B cell (primary cell): ENCODE measurements at regions not wholly inside any gene's neighbourhood (a gene's known extent, or its start where the extent isn't known, plus 50 kb on each side); places are given as distances from the start of the nearest gene placed in this dataset.

ENCODE experiments used
- ATAC-seq: fragments of 200-7000 bp; cut with Tn5 transposase; one replicate; pipeline ENCODE4 v1.10.0; 2021; ENCODE audit warnings: low read depth, mild to moderate bottlenecking, moderate number of reproducible peaks, moderate library complexity
- CTCF ChIA-PET: fragments of 350-600 bp; sonication (Branson Sonifier 250); formaldehyde crosslinking; loops from one replicate; lab custom pipeline; 2021; ENCODE audit warnings: antibody characterized with exemption, inconsistent platforms; lab: Charles Lee
- POLR2A ChIA-PET: fragments of 350-600 bp; sonication (Branson Sonifier 250); formaldehyde crosslinking; loops from one replicate; lab custom pipeline; 2021; ENCODE audit warnings: antibody characterized with exemption; lab: Charles Lee
- DNase-seq: peaks from one replicate; pipeline ENCODE4 v3.0.0; 2013
- H2AFZ ChIP-seq: 2 replicates; pipeline ENCODE4 v1.6.1; 2012; ENCODE audit warnings: mild to moderate bottlenecking, low read depth, low read length; ENCODE audit not compliant: insufficient read depth, poor library complexity, severe bottlenecking
- H3K27ac ChIP-seq, 2 donors: 1 replicate in 1 of 2; 2 replicates in 1 of 2; pipeline ENCODE4 v1.5.1; 2012 to 2013; ENCODE audit warnings: low read length in 2 of 2, mild to moderate bottlenecking in 2 of 2, moderate library complexity in 1 of 2
- H3K27me3 ChIP-seq, 4 experiments: fragments of 200-600 bp in 1 of 4; sonication (generic) in 1 of 4; replicated peaks in 1 of 4; 1 replicate in 2 of 4; 2 replicates in 2 of 4; pipeline versions ENCODE4 v1.6.1 to v1.7.0; 2013 to 2016; ENCODE audit warnings: low read length in 3 of 4, mild to moderate bottlenecking in 2 of 4, mixed read lengths in 1 of 4, moderate library complexity in 1 of 4; ENCODE audit not compliant: insufficient read depth in 4 of 4, control insufficient read depth in 3 of 4; ENCODE audit errors: control extremely low read depth in 1 of 4
- H3K36me3 ChIP-seq, 2 experiments: replicated peaks in 1 of 2; 1 replicate in 1 of 2; 2 replicates in 1 of 2; pipeline versions ENCODE4 v1.6.1 to v1.7.1; 2013; ENCODE audit warnings: low read length in 1 of 2; ENCODE audit not compliant: insufficient read depth in 2 of 2, control insufficient read depth in 1 of 2; ENCODE audit errors: control extremely low read depth in 1 of 2, extremely low read depth in 1 of 2
- H3K4me1 ChIP-seq, 2 donors: fragments of 200-600 bp in 1 of 2; sonication (generic) in 1 of 2; 1 replicate in 1 of 2; 2 replicates in 1 of 2; pipeline versions ENCODE4 v1.5.1 to v1.6.1; 2013 to 2017; ENCODE audit warnings: low read length in 2 of 2; ENCODE audit not compliant: control insufficient read depth in 2 of 2, insufficient read depth in 2 of 2
- H3K4me2 ChIP-seq: replicated peaks from 2 replicates; pipeline ENCODE3; 2012; ENCODE audit warnings: mild to moderate bottlenecking, low read depth, low read length; ENCODE audit not compliant: poor library complexity, severe bottlenecking
- H3K4me3 ChIP-seq, 5 experiments: fragments of 200-600 bp in 1 of 5; sonication (generic) in 1 of 5; 1 replicate in 3 of 5; 2 replicates in 2 of 5; pipeline versions ENCODE4 v1.5.1 to v1.7.0; 2011 to 2016; ENCODE audit warnings: low read length in 4 of 5, mild to moderate bottlenecking in 4 of 5, low read depth in 2 of 5, control low read depth in 1 of 5, moderate library complexity in 1 of 5; ENCODE audit not compliant: insufficient read depth in 1 of 5; ENCODE audit errors: control extremely low read depth in 1 of 5, extremely low read depth in 1 of 5
- H3K79me2 ChIP-seq: fragments of 200-600 bp; sonication (generic); one replicate; pipeline ENCODE4 v1.6.0; 2016; ENCODE audit warnings: low read length; ENCODE audit not compliant: control insufficient read depth, insufficient read depth
- H3K9ac ChIP-seq: fragments of 200-600 bp; sonication (generic); 2 replicates; pipeline ENCODE4 v1.6.1; 2017; ENCODE audit warnings: mild to moderate bottlenecking, low read length, moderate library complexity
- H3K9me3 ChIP-seq, 3 donors: one replicate each; pipeline versions ENCODE4 v1.6.1 to v1.7.1; 2013; ENCODE audit warnings: low read length in 2 of 3; ENCODE audit not compliant: control insufficient read depth in 2 of 3, insufficient read depth in 1 of 3; ENCODE audit errors: control extremely low read depth in 1 of 3
- H4K20me1 ChIP-seq: 2 replicates; pipeline ENCODE4 v1.6.0; 2012; ENCODE audit warnings: mild to moderate bottlenecking, low read length; ENCODE audit not compliant: insufficient read depth, control insufficient read depth, poor library complexity, severe bottlenecking
- H3K27ac Mint-ChIP-seq: one replicate; pipeline ENCODE4 v1.8.0; 2021; ENCODE audit warnings: mixed read lengths
- H3K27me3 Mint-ChIP-seq: one replicate; pipeline ENCODE4 v1.8.0; 2021; ENCODE audit warnings: mixed read lengths
- H3K4me1 Mint-ChIP-seq: one replicate; pipeline ENCODE4 v1.8.0; 2021; ENCODE audit warnings: mixed read lengths
- H3K4me3 Mint-ChIP-seq: one replicate; pipeline ENCODE4 v1.8.0; 2021; ENCODE audit warnings: mixed read lengths
- H3K9me3 Mint-ChIP-seq: one replicate; pipeline ENCODE4 v1.8.0; 2022; ENCODE audit warnings: mixed read lengths; ENCODE audit not compliant: insufficient read depth
- EZH2 ChIP-seq: IDR thresholded peaks from 2 replicates; pipeline ENCODE4 v1.6.1; 2012; ENCODE audit warnings: borderline replicate concordance, low read depth, mild to moderate bottlenecking, moderate library complexity, low read length; ENCODE audit not compliant: insufficient read depth, poor library complexity, severe bottlenecking
- WGBS: methylation state at CpG from one replicate; pipeline ENCODE4 v1.1.5; 2013; ENCODE audit warnings: missing lambda C conversion rate; ENCODE audit not compliant: insufficient coverage; 5-methylcytosine and 5-hydroxymethylcytosine counted together
- intact Hi-C: fragments of 100-400 bp; cut with micrococcal nuclease; formaldehyde crosslinking; loops from one replicate; pipeline ENCODE4 v1.10.0; 2022
- TF ChIP-seq, protein P1 (sequence below): fragments of 200-600 bp; IDR thresholded peaks from one replicate; pipeline ENCODE4 v1.8.0; 2022; ENCODE audit warnings: antibody characterized with exemption, mild to moderate bottlenecking

DNA sequence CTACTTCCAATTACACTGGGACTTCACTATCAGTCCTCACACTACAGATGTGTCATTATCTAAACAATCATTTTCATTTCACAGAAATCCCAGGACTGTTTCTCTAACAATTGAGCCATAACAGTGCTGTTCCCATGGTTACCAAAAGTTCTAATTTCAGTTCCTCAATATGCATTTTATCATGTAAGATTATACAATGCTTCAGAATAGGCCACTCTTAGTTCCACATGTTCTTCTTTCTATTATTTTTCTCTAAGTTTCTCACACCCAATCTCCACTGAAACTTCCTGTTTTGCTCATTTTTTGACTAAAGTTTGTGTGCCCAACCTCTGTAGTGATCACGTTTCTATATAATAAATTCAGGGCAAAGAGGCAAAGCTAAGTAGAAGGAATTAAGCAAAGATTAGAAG is 185.8 kb downstream of the DUSP6 start:
- H3K4me3 Mint-ChIP-seq: peak overlapping the region; percentile 67
- no peaks in the 10 kb centered on the region for H3K27me3 ChIP-seq
- ChIA-PET CTCF (no interaction called here), POLR2A (no interaction called here)
- peak; percentile 93 for DNase-seq
- no CpG with 5 or more reads among the region's 1 CpG for WGBS
- peak overlapping the region; percentile 90 for H3K27ac Mint-ChIP-seq
- intact Hi-C loops: loop anchor here (1.0 to 2.0 kb wide), 3 partner anchors 180 to 358 kb away; partner anchors contain the start of genes DUSP6 and GALNT4
- no peaks in the 10 kb centered on the region for H4K20me1 ChIP-seq
- H3K9me3 Mint-ChIP-seq: no peaks in the 10 kb centered on the region
- peak overlapping the region; percentile 44 for H3K9ac ChIP-seq
- TF ChIP-seq EZH2: no peak
- H3K4me2 ChIP-seq: peak overlapping the region; percentile 66
- H3K27ac ChIP-seq: peak overlapping the region; percentile 90 to 98
- peak overlapping the region in 1 of 5 experiments; percentile 21 for H3K4me3 ChIP-seq
- no peaks in the 10 kb centered on the region for H3K9me3 ChIP-seq
- no peaks in the 10 kb centered on the region for H3K27me3 Mint-ChIP-seq
- H3K36me3 ChIP-seq: no peaks in the 10 kb centered on the region
- H3K79me2 ChIP-seq: no peaks in the 10 kb centered on the region
- peak overlapping the region; percentile 52 for H2AFZ ChIP-seq
- ATAC-seq: peak; percentile 83
- peaks cover 31% of the 10 kb centered on the region for H3K4me1 Mint-ChIP-seq
- peaks cover 56 to 63% of the 10 kb centered on the region in 2 donors for H3K4me1 ChIP-seq

DNA sequence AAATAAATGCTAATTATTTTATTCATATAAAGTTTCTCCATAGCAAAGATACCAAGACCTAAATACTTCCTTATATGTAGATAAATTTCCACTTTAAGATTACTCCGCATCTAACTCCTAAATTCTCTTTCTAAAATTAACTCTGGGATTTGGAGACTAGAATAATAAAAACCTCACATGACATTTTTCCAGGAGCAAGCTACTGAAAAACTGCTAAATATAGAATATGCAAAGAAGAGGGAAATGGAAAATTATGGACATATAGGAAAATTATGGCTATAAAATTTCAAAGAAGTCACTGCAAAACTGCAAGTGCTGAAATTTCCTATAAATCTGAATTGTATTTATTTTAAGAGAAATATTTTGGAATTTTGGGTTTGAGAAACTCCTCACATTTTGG is 186.2 kb downstream of the DUSP6 start:
- Mint-ChIP-seq H3K4me3 (peak overlapping the region; percentile 67), H3K27me3 (no peaks in the 10 kb centered on the region), H3K4me1 (peaks cover 31% of the 10 kb centered on the region), H3K9me3 (no peaks in the 10 kb centered on the region), H3K27ac (peak overlapping the region; percentile 90)
- no peak for DNase-seq
- no peaks in the 10 kb centered on the region for H3K27me3 ChIP-seq
- no peaks in the 10 kb centered on the region for H3K79me2 ChIP-seq
- H3K9me3 ChIP-seq: no peaks in the 10 kb centered on the region
- no peaks in the 10 kb centered on the region for H3K36me3 ChIP-seq
- no peaks in the 10 kb centered on the region for H4K20me1 ChIP-seq
- H3K4me1 ChIP-seq: peaks cover 56 to 65% of the 10 kb centered on the region in 2 donors
- intact Hi-C loops: loop anchor here (1.0 to 2.0 kb wide), 3 partner anchors 180 to 359 kb away; partner anchors contain the start of genes DUSP6 and GALNT4
- peak overlapping the region; percentile 12 for H3K9ac ChIP-seq
- H3K27ac ChIP-seq: peak overlapping the region; percentile 90 to 98
- ChIA-PET POLR2A (no interaction called here), CTCF (interaction anchor here (0.8 kb wide), 1 partner anchor 61 kb away, joined by 3 read pairs; no protein-coding TSS in a partner anchor)
- no CpG with 5 or more reads among the region's 1 CpG for WGBS
- TF ChIP-seq, protein P1, sequence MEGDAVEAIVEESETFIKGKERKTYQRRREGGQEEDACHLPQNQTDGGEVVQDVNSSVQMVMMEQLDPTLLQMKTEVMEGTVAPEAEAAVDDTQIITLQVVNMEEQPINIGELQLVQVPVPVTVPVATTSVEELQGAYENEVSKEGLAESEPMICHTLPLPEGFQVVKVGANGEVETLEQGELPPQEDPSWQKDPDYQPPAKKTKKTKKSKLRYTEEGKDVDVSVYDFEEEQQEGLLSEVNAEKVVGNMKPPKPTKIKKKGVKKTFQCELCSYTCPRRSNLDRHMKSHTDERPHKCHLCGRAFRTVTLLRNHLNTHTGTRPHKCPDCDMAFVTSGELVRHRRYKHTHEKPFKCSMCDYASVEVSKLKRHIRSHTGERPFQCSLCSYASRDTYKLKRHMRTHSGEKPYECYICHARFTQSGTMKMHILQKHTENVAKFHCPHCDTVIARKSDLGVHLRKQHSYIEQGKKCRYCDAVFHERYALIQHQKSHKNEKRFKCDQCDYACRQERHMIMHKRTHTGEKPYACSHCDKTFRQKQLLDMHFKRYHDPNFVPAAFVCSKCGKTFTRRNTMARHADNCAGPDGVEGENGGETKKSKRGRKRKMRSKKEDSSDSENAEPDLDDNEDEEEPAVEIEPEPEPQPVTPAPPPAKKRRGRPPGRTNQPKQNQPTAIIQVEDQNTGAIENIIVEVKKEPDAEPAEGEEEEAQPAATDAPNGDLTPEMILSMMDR: no peak
- TF ChIP-seq EZH2: no peak
- no peak overlapping the region for H2AFZ ChIP-seq
- ATAC-seq: no peak
- H3K4me3 ChIP-seq: peak overlapping the region in 1 of 5 experiments; percentile 21
- H3K4me2 ChIP-seq: peak overlapping the region; percentile 66
